GM18868 (cell line): ENCODE measurements at regions not wholly inside any gene's neighbourhood (a gene's known extent, or its start where the extent isn't known, plus 50 kb on each side); places are given as distances from the start of the nearest gene placed in this dataset.

Source experiments
- ATAC-seq: cut with Tn5 transposase; IDR thresholded peaks from one replicate; pipeline ENCODE4 v1.9.1; 2021; ENCODE audit warnings: mild to moderate bottlenecking, moderate library complexity; ENCODE audit not compliant: unreplicated experiment

DNA sequence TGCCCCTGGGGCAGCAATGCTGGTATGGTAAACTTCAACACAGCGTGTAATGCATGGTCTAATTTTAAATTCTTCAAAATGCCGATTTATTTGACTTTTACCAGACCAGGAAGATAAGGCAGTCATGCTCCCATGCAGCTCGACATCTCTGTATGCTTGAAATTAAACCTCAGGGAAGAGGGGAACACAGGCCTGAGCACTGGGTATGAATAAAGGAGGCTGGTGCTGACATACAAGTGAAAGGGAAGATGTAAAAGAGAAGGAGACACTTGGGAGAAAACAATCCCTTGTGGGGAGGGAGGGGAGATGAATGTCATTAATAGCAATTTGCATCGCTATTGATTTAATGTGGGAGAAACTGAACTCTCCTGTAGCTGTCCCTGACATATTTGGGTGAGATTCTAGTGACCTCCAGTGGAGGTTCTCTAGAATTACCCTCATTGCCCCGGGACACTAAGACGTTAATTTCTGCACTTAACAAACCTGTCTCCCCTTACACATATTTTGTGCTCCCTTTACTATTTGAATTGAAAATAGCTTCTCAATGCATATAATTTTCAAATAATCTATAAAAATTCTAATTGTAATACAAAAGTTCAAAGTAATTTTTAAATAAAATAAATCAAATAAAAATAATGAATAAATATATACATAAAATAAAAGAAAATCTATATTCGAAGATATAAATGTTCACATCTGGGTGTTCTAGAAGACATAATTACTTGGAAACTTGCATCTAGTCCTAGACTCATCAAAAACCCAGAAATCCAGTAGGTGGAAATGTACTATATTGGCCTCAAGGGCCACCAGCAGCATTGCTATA lies 283.1 kb downstream of the LMX1A start:
- peak; percentile 86 for ATAC-seq

- no peak for ATAC-seq
These were observed 285.8 kb downstream of the LMX1A start for GRCh38 chr1:165070675-165071074.

DNA sequence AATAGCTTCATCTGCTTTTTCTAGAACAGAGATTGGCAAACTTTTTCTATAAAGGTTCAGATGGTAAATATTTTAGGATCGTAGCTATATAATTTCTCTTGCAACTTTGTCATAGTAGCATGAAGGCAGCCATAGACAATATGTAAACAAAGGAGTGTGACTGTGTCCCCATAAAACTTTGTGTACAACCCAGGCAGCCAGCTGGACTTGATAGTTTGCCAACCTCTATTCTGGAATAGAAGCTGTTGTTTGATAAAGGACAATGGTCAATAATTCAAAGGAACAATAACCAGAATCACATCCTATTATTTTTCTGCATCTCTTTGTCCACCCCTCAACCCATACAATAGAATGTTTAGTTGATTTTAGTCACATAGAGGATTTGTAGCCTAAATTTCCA lies 286.7 kb downstream of the LMX1A start:
- no peak for ATAC-seq

DNA sequence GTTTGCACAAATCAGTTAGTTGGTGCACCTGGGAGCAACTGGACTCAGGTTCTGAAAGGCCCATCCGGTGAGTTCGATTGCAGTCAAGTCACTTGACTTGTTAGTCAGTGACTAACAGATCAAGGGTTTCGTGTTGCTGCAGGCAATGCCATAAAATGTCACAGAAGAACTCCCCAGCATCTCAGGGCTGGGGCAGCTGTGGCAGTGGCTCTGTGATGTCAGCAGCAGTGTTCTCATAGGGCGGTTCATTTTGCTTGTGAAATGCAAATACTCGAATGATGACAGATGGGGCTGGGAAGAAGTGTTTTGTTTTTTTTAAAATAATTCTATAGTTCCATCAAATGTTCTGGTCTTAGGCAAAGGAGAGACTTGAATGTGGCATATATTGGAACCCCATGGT lies 287.8 kb downstream of the LMX1A start:
- ATAC-seq: no peak

- ATAC-seq: no peak
These were observed 288.7 kb downstream of the LMX1A start for GRCh38 chr1:165067829-165068228.

DNA sequence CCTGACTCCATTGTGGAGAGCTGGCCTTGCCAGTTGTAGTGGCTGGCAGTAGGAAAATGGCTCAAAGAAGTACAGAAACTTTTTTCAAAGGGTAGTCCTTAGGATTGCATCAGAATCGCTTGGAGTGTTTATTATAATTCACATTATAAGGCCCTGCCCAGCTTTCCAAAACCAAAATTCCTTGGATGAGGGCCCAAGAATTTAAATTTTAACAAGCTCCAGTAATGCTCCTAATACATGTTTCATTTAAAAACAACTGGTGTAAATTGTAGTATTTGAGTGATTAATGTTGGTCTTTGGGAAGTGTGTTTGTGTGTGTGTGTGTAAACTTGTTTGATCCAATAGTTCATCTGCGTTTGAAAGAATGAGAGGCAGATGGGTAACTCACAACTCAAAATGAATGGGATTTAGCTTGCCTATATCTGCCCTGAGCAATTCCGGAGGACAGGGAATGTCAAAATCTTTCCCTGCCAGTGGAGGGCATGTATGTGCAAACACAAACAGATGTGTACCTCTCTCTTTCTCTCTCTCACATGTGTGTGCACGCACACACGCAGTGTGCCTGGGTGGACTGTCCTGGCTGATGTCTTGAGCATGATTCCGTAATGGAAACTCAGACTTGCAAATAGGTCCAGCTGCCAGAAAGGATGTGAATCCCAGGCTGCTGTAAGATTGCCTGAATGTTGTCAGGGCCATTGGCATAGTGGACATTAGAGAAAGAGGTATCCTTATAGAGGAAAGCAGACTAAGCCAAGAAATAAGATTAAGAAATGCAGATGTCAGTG lies 293.1 kb downstream of the LMX1A start:
- ATAC-seq: no peak

- ATAC-seq: no peak
These were observed 294.2 kb downstream of the LMX1A start for GRCh38 chr1:165062346-165062745.

DNA sequence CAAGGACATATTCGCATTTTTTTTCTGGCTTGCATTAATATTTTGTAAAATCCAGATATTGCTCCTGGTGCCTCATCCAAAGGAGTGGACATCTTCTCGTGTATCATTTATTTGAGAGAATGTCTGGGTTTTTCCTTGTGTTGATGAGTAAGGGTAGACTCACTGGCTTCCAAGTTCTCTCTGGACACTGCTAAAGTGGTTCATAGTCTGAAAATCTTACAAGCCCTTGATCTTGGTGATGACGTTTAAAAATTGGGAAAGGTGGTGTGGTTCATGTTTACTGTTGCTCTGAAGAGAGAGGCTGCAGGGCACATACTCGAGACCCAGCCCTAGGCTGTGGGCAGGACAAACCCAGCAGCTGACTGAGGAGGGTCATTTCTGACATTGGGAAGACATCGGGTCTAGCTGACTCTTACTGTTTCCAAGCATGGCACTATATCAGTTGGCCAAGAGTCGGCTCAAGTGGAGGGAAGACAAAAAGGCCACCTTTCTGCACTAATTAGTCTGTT lies 296.2 kb downstream of the LMX1A start:
- no peak for ATAC-seq

DNA sequence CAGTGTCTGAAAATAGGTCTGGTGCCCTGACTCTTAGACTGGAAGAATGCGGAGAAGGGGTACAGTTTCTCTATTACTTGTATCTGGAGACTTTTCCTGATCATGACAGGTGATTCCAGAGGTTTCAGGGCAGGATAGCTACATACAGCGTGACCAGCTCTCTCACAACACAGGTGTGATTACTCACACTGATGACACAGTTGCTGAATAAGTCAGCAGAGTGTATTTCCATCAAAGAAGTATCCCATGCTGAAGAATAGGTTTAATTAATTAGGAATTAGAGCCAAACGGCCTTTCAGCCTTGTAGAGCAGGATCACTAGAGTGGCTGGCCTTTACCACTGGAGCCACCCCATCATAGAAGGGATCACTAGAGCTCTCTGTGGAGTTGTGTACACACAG lies 298.6 kb downstream of the LMX1A start:
- ATAC-seq: no peak

DNA sequence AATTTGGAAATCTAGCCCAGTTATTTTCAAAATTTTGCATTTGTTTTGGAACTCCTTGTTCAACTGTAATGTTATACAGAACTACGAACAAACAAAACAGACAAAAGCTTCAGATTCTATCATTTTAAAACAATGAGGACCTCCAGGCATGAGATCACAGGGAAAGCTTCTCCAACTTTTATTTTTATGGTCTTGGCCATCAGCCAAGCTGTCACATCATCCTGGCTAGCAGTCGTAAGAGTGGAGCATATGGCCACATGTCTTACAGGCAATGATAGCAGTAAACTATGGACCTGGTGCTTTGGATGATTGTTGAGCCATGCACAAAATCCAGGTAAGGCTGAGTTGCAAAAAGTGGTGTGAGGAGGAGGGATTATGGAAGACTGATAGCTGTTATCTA lies 299.6 kb downstream of the LMX1A start:
- ATAC-seq: no peak

GRCh38 chr1:165055581-165055980 lies 300.9 kb downstream of the LMX1A start:
- ATAC-seq: no peak

DNA sequence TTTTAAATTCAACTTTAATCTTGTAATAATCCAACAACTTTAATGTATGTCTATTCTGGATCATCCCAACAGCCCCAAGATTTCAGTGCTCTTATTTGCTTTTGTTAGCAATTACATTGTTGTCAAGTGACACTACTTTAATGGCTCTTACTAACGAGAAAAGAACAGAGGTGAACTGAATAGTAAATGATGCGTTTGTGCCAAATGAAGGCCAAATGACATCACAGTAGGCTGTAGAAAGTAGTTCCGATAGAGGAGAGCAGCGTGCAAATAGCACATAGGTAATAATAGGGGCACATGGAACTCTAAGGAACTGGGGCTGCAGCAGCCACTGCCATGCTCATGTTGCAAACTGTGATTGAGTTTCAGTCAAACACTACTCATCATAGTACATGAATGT lies 301.9 kb downstream of the LMX1A start:
- no peak for ATAC-seq

DNA sequence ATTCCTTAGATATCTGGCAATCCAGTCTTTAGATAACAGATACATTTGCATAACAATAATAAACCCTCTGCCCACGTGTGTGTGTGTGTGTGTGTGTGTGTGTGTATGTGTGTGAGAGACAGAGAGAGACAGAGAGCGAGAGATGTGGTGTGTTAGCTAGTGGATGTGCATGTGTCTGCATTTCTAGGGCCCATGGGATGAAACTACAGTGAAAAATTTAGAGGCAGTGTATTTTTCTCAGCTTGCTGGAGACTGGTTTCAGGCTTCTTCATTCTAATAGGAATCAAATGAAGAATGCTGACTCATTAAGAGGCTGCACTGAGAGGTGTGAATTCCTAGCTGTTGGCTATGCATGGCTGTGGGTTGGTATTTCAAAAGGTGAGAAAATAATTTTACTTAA lies 303.2 kb downstream of the LMX1A start:
- ATAC-seq: no peak

DNA sequence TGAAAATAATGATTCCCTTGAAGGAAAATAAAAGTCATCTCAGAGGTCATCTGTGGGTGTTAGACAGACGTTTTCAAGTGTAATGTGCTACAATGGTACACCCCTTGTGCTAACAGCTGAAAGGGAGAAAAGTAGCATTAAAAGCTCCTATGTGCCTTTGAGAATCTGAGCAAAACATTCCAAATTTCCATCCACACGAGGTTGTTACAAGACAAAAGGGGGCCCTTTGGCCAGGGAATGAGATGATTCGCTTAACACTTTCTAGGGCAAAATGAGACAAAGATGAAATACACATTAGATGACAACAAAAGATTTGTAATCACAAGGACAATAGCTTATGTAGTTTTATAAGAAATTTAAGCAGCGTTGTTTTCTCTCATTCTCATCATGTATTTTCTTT lies 303.6 kb downstream of the LMX1A start:
- ATAC-seq: no peak

DNA sequence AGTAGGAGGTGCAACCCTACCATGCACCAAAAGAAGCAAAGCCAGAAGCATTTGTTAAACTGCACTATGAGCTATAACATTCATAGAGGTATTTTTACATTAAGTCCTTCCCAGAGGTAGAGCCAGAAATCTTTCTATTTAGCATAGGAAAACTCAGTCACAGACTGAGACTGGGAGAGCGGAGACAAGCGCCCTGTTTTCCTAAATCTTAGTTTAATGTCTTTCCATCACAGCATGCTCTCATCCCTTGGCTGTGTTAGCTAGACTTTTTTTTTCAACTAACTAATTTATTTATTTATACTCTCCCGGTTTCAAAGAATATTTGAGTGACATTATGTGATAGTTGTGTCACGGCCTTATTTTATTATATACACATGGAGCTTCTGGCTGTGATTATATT lies 304.1 kb downstream of the LMX1A start:
- no peak for ATAC-seq

DNA sequence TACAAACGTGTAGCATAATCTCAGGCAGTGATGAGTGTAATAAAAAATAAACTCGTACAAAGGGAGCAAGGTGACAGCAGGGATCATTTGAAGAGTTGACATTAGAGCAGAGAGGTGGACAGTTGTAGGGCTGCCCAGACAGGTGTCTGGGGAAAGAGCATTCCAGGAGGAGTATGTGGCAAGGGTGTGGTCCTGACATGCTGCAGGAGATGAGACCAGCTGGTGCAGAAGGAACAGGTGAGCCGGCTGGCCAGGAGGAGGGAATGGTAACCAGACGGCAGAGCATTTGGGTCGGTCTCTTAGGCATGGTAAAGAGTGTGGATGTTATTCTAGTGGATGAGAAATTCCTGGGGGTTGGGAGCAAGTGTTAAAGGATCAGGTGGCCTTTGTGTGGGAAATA lies 306.3 kb downstream of the LMX1A start:
- no peak for ATAC-seq

DNA sequence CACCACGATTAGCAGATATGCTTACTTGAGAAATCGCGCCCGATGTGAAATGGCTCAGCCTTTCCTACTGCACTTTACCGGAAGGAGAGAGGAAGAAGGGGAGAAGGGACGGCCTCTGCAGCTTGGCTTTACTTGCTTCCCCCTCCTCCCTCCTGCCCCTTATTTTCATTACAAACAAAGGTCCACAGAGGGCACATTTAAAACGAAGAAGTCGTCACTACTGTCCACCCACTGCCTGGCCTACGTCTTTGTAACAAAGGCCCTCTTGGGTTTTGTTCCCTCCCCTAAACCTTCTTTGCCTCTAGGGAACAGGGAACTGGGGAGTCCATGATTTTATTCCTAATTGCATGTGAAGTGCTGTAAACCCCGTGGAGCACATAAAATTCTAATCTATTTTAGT lies 308.5 kb downstream of the LMX1A start:
- no peak for ATAC-seq

- ATAC-seq: no peak
These were observed 310.6 kb downstream of the LMX1A start for GRCh38 chr1:165045902-165046301.

GRCh38 chr1:165040641-165041040 lies 315.9 kb downstream of the LMX1A start:
- no peak for ATAC-seq

DNA sequence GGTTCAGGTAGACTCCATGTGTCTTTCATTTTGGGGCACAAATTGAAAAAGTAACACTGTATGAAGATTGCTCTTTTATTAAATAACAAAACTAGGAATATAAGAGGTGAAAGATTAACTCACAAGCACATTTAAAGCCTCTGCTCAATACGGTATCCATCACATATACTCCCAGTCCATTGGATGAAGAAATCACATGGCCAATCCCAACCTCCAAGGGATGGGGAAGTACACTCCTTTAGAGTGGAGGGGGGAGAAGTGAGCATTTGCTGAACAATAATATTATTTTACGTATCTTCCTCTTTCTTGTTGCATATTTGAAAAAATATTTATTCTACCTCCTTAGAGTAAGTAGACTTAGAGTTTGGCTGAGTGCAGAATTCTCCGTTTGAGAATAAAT lies 316.5 kb downstream of the LMX1A start:
- no peak for ATAC-seq

DNA sequence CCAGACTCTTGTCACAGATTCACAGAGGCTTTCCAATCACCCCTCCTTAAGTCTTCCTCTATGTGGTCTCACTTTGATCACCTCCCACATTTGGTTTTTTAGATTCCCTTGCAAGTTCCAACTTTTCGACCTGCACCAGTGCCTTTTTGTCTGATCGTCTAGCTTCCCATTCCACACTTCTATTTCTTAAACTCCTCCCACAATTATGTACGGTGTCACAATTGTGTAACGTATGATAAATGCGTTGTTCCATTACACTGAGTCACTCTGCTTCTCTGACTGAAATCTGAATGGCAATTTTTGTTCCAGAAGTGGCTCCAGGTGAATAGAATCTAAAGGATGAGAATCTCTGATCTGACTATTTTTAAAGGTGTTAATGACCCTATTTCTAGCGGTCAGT lies 320.1 kb downstream of the LMX1A start:
- no peak for ATAC-seq

DNA sequence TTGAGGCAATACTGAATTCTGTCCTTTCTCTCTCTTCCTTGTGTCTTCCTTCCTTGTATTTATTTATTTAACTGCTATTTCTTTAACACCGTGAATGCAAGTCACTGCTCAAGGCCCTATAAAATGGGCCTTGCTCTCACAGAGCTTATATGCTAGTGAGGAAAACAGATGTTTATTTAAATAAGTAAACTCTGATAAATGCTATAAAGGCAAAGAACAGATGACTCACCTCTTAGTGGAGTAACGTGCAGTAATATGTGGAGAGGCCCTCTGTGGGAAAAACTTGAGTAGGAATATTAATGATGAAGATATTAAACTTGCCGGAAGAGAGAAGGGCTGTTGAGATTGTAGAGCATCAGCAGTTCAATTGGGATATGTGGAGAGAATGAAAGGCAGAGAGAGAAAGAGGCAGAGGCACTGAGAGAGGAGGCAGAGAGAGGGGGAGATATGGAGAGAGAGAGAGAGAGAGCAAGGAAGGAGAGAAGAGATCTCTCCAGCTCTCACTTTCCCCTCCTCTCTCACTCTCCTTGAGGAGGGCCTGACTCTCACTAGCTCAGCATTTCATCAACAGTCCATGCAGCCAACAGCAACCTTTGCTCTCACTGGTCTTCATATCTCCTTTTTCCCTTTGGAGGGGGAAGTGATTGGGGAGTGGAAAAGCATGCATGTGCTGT lies 322.2 kb downstream of the LMX1A start:
- ATAC-seq: no peak
